ENCODE measurements at regions not wholly inside any gene's neighbourhood (a gene's known extent, or its start where the extent isn't known, plus 50 kb on each side); places are given as distances from the start of the nearest gene placed in this dataset.

DNA sequence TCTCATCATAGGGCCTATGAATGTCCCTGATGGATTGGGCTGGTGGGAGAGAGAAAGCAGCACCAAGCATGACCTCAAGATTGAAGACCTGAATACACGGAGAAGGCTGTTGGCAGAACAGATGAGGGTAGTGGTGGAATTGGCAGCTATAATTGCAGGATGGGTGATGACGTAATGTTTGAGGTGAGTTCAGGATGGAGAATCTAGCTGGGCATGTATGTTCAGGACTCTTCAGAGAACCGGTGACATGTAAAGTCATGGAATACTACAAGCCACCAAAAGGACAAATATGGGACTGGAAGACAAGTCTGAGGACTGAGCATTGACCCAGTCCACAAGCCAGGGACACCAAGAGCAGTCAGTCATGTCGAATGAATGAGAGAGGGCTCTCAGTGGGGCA, 999.8 kb upstream of the TMEM132C start:
- TF ChIP-seq EZH2 (IDR thresholded peaks at IDR 0.05; ENCODE audit: borderline replicate concordance, insufficient read depth, low read depth, low read length, poor library complexity, severe bottlenecking): no peak
- TF ChIP-seq, protein P1, sequence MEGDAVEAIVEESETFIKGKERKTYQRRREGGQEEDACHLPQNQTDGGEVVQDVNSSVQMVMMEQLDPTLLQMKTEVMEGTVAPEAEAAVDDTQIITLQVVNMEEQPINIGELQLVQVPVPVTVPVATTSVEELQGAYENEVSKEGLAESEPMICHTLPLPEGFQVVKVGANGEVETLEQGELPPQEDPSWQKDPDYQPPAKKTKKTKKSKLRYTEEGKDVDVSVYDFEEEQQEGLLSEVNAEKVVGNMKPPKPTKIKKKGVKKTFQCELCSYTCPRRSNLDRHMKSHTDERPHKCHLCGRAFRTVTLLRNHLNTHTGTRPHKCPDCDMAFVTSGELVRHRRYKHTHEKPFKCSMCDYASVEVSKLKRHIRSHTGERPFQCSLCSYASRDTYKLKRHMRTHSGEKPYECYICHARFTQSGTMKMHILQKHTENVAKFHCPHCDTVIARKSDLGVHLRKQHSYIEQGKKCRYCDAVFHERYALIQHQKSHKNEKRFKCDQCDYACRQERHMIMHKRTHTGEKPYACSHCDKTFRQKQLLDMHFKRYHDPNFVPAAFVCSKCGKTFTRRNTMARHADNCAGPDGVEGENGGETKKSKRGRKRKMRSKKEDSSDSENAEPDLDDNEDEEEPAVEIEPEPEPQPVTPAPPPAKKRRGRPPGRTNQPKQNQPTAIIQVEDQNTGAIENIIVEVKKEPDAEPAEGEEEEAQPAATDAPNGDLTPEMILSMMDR (IDR thresholded peaks at IDR 0.05): no peak

Data from B cell (primary cell).